Chondrocyte (in vitro differentiated cells): ENCODE measurements at regions not wholly inside any gene's neighbourhood (a gene's known extent, or its start where the extent isn't known, plus 50 kb on each side); places are given as distances from the start of the nearest gene placed in this dataset.
A peak's percentile ranks its signal among the peaks of the same experiment; 100 is the strongest.

Experiments used
- DNase-seq: peaks from one replicate; pipeline ENCODE4 v3.0.0; 2021; ENCODE audit warnings: mixed read lengths, low spot score
- H3K27ac Mint-ChIP-seq: one replicate; pipeline ENCODE4 v1.8.0; 2021; ENCODE audit warnings: mild to moderate bottlenecking, moderate library complexity, mixed read lengths; ENCODE audit not compliant: unreplicated experiment
- H3K27me3 Mint-ChIP-seq: 2 replicates; pipeline ENCODE4 v1.8.0; 2021; ENCODE audit warnings: low read depth, mixed read lengths
- H3K36me3 Mint-ChIP-seq: 2 replicates; pipeline ENCODE4 v1.8.0; 2021; ENCODE audit warnings: low read depth, mixed read lengths
- H3K4me1 Mint-ChIP-seq: 2 replicates; pipeline ENCODE4 v1.8.0; 2021; ENCODE audit warnings: low read depth, mild to moderate bottlenecking, mixed read lengths
- H3K4me3 Mint-ChIP-seq: one replicate; pipeline ENCODE4 v1.8.0; 2021; ENCODE audit warnings: mild to moderate bottlenecking, moderate library complexity, mixed read lengths; ENCODE audit not compliant: unreplicated experiment
- H3K9me3 Mint-ChIP-seq: 2 replicates; pipeline ENCODE4 v1.8.0; 2021; ENCODE audit warnings: low read depth, mixed read lengths
- CTCF ChIP-seq: fragments of 200-600 bp; sonication (generic); IDR thresholded peaks from 2 replicates; pipeline ENCODE4 v1.5.0; 2021; ENCODE audit warnings: antibody characterized with exemption, mild to moderate bottlenecking, moderate library complexity

DNA sequence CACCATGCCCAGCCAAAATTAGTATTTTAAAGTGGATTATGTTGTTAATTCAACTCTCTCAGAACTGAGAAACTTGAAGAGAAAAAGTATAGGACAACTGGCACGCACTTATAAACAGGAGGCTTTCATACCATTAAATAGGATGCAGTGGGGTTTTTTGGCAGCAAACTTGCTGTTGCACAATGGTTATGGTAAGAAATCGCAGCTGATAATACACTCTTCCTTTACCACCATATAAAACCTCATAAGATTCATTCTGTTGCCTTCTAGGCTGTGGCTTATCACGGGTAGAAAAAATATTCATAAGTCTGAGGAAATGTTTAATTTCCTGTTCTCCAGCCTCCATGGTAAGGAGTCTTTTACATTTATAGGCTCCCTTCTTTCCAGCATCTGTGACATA is 95.3 kb downstream of the TMCO5A start:
- no peak for TF ChIP-seq CTCF
- H3K9me3 Mint-ChIP-seq: peaks cover 12% of the 10 kb centered on the region
- no peak overlapping the region for H3K27ac Mint-ChIP-seq
- H3K36me3 Mint-ChIP-seq: no peaks in the 10 kb centered on the region
- H3K4me3 Mint-ChIP-seq: no peak overlapping the region
- no peak for DNase-seq
- H3K27me3 Mint-ChIP-seq: no peaks in the 10 kb centered on the region
- H3K4me1 Mint-ChIP-seq: peaks cover 10% of the 10 kb centered on the region

GRCh38 chr15:38030609-38031008 is 96.2 kb downstream of the TMCO5A start:
- Mint-ChIP-seq H3K27ac (no peak overlapping the region), H3K36me3 (no peaks in the 10 kb centered on the region), H3K27me3 (no peaks in the 10 kb centered on the region), H3K9me3 (peaks cover 12% of the 10 kb centered on the region), H3K4me1 (peaks cover 17% of the 10 kb centered on the region), H3K4me3 (no peak overlapping the region)
- TF ChIP-seq CTCF: no peak
- DNase-seq: no peak

GRCh38 chr15:38035701-38036100 is 101.3 kb downstream of the TMCO5A start:
- Mint-ChIP-seq H3K27me3 (no peaks in the 10 kb centered on the region), H3K9me3 (peaks cover 5% of the 10 kb centered on the region), H3K36me3 (no peaks in the 10 kb centered on the region), H3K4me1 (peaks cover 53% of the 10 kb centered on the region), H3K27ac (no peak overlapping the region), H3K4me3 (no peak overlapping the region)
- DNase-seq: no peak
- no peak for TF ChIP-seq CTCF

DNA sequence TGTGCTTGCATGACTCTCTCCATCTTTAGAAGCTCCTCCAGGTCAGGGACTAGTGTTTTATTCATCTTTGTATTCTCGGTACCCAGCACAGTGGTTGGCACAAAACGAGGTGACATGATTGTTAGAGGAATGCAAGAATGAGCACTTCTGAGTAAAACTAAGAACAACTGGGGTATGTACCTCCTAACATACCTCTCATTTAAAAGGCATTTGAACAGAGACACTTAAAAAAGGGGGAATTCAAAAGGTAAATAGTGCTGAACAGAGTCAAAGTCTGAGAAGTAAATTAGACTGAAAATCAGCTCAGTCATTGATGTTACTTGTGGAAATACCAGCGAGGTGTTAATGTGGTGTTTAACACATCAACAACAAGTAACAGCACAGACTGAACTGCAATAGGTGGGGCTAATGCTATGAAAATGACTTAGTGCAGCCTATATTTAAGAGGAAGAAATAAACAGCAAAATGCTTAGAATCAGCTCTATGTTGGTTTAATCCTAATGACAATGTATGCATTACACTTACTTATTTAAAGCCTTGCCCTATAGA is 102.4 kb downstream of the TMCO5A start:
- Mint-ChIP-seq H3K27ac (no peak overlapping the region), H3K27me3 (no peaks in the 10 kb centered on the region), H3K4me3 (no peak overlapping the region), H3K9me3 (no peaks in the 10 kb centered on the region), H3K4me1 (peaks cover 64% of the 10 kb centered on the region), H3K36me3 (no peaks in the 10 kb centered on the region)
- TF ChIP-seq CTCF: no peak
- DNase-seq: no peak

DNA sequence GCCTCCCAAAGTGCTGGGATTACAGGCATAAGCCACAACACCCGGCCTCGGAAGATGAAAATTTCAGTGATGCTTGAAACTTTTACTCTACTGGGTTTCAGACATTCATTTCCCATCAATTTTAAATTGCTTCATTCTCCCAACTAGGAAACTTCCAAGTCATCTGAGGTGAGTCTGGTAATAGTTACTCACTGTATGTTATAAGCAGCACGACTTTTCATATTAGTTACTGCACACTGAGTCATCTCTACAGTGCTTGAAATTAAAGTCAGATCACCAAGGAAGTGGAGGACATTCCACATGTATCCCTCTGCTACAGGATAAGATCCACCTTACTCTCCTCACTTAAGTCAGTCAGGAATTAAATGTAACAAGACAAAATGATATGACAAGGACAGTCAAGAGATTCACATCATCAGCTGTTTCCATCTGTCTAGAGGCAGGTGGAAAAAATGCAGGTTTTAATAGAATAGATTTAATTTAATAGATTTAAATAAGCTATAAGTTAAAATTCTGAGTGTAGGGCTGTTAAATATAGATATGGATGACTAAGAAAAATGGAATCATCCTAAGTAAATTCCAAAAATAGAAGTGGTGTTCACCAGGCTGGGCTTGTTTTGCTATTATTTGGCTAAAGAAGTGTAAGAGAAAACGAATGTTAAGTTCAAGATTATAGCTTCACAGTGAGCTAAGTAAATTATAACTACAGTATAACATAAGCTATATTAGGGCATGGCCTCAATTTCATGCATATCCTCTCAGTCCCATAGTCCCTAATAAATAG is 104.4 kb downstream of the TMCO5A start:
- no peak for DNase-seq
- no peak overlapping the region for H3K4me3 Mint-ChIP-seq
- peak overlapping the region; percentile 90 for H3K27ac Mint-ChIP-seq
- no peak for TF ChIP-seq CTCF
- no peaks in the 10 kb centered on the region for H3K36me3 Mint-ChIP-seq
- no peaks in the 10 kb centered on the region for H3K9me3 Mint-ChIP-seq
- no peaks in the 10 kb centered on the region for H3K27me3 Mint-ChIP-seq
- H3K4me1 Mint-ChIP-seq: peaks cover 73% of the 10 kb centered on the region
